GM18861 (cell line): ENCODE measurements at regions not wholly inside any gene's neighbourhood (a gene's known extent, or its start where the extent isn't known, plus 50 kb on each side); places are given as distances from the start of the nearest gene placed in this dataset.

Source experiments
- ATAC-seq: cut with Tn5 transposase; IDR thresholded peaks from one replicate; pipeline ENCODE4 v1.9.1; 2021; ENCODE audit not compliant: unreplicated experiment

- no peak for ATAC-seq
These were observed 393.0 kb upstream of the GNPDA2 start for GRCh38 chr4:45119376-45119775.

- no peak for ATAC-seq
These were observed 376.4 kb upstream of the GNPDA2 start for GRCh38 chr4:45102716-45103115.

- no peak for ATAC-seq
These were observed 374.8 kb upstream of the GNPDA2 start for GRCh38 chr4:45100956-45101818.

GRCh38 chr4:45099471-45099870, 373.1 kb upstream of the GNPDA2 start:
- ATAC-seq: no peak

- no peak for ATAC-seq
These were observed 368.3 kb upstream of the GNPDA2 start for GRCh38 chr4:45094684-45095083.

GRCh38 chr4:45082101-45082500, 355.7 kb upstream of the GNPDA2 start:
- ATAC-seq: no peak

GRCh38 chr4:45079616-45080015, 353.3 kb upstream of the GNPDA2 start:
- no peak for ATAC-seq

GRCh38 chr4:45078201-45078600, 351.8 kb upstream of the GNPDA2 start:
- no peak for ATAC-seq

GRCh38 chr4:45072981-45073380, 346.6 kb upstream of the GNPDA2 start:
- ATAC-seq: no peak

GRCh38 chr4:45064741-45065140, 338.4 kb upstream of the GNPDA2 start:
- ATAC-seq: no peak

GRCh38 chr4:45063696-45064095, 337.3 kb upstream of the GNPDA2 start:
- ATAC-seq: no peak

GRCh38 chr4:45062935-45063545, 336.7 kb upstream of the GNPDA2 start:
- no peak for ATAC-seq

- ATAC-seq: no peak
These were observed 317.6 kb upstream of the GNPDA2 start for GRCh38 chr4:45043911-45044310.

- no peak for ATAC-seq
These were observed 310.3 kb upstream of the GNPDA2 start for GRCh38 chr4:45036677-45037076.

GRCh38 chr4:45033676-45034419, 307.5 kb upstream of the GNPDA2 start:
- no peak for ATAC-seq

GRCh38 chr4:45030059-45030458, 303.7 kb upstream of the GNPDA2 start:
- no peak for ATAC-seq

- no peak for ATAC-seq
These were observed 281.2 kb upstream of the GNPDA2 start for GRCh38 chr4:45007508-45007907.

GRCh38 chr4:45006078-45006477, 279.7 kb upstream of the GNPDA2 start:
- no peak for ATAC-seq

GRCh38 chr4:45004847-45005565, 278.6 kb upstream of the GNPDA2 start:
- ATAC-seq: no peak

- ATAC-seq: no peak
These were observed 278.0 kb upstream of the GNPDA2 start for GRCh38 chr4:45004326-45004725.

GRCh38 chr4:44996276-44996845, 270.0 kb upstream of the GNPDA2 start:
- ATAC-seq: no peak
